GM12875 (cell line): ENCODE measurements at regions not wholly inside any gene's neighbourhood (a gene's known extent, or its start where the extent isn't known, plus 50 kb on each side); places are given as distances from the start of the nearest gene placed in this dataset.
"Not testable (repeated sequence)": the region's sequence is repeated elsewhere in the genome, so short reads cannot be mapped to it uniquely, and the experiment has no call there.

ENCODE experiments used
- H3K4me3 ChIP-seq: one replicate; pipeline ENCODE4 v1.5.1; 2011; ENCODE audit warnings: low read depth, low read length, control low read depth
- TF ChIP-seq, protein P1 (sequence below): IDR thresholded peaks from 2 replicates; pipeline ENCODE4 v1.5.1; 2011; ENCODE audit warnings: low read depth, mild to moderate bottlenecking, control low read depth, inconsistent platforms, low read length, moderate library complexity, borderline replicate concordance; ENCODE audit not compliant: insufficient read depth

DNA sequence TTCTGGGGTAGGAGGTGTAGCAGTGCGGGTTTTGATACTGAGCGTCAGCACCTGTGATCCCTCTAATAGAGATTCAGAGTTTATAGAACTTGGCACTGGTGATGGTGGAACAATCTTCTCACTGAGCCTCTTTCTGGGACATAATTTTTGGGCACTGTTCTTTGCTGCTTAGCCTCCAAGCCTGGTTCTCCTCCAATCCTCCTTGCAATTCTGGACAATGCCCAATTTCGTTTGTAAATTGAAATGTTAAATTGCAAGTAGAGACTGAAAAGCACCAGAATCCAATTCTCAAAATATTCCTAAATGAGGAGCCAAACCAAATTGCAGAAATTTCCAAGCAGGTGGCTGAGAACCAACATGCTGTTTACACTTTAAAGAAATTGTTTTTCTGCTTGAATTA lies 149.8 kb upstream of the ABI3BP start:
- TF ChIP-seq, protein P1, sequence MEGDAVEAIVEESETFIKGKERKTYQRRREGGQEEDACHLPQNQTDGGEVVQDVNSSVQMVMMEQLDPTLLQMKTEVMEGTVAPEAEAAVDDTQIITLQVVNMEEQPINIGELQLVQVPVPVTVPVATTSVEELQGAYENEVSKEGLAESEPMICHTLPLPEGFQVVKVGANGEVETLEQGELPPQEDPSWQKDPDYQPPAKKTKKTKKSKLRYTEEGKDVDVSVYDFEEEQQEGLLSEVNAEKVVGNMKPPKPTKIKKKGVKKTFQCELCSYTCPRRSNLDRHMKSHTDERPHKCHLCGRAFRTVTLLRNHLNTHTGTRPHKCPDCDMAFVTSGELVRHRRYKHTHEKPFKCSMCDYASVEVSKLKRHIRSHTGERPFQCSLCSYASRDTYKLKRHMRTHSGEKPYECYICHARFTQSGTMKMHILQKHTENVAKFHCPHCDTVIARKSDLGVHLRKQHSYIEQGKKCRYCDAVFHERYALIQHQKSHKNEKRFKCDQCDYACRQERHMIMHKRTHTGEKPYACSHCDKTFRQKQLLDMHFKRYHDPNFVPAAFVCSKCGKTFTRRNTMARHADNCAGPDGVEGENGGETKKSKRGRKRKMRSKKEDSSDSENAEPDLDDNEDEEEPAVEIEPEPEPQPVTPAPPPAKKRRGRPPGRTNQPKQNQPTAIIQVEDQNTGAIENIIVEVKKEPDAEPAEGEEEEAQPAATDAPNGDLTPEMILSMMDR, result no peak

DNA sequence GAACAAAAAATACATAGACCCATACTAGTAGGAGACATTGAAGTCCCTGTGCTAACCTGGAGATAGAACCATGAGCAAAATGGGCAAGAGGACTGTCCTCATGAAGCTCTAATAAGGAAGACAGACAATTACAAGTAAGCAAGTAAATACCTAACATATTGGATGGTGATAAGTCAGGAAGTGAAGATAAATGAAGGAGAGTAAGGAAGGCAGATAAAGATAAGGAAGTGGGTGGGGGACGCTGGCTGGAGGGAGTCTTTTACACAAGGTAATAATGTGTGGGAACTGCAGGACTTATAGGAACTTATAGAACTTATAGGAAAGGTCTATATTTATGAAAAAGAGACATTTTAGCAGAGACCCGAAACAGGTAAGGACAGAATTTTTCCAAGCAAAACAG lies 148.9 kb upstream of the ABI3BP start:
- TF ChIP-seq, protein P1, result no peak
- H3K4me3 ChIP-seq, result no peak overlapping the region

More for the DNA sequence above, 149.8 kb upstream of the ABI3BP start:
- no peak overlapping the region for H3K4me3 ChIP-seq

DNA sequence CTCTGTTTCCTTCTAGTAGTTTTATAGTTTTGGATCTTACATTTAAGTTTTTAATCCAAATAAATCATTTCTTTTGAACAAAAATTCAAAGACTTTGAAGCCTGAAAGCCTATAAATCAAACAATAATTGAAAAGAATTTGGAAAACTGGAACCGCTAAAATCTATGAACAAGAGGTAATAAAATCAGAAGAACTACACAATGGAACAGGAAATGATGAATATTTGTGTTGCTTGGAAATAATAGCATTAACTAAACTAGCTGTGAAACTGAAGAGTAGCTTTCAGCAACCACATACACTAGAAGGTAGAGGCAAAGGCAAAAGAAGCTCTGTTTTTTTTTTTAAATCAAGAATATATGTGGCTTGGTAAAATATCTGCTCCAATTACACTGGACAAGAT lies 147.9 kb upstream of the ABI3BP start:
- TF ChIP-seq, protein P1, result no peak
- H3K4me3 ChIP-seq, result no peak overlapping the region

DNA sequence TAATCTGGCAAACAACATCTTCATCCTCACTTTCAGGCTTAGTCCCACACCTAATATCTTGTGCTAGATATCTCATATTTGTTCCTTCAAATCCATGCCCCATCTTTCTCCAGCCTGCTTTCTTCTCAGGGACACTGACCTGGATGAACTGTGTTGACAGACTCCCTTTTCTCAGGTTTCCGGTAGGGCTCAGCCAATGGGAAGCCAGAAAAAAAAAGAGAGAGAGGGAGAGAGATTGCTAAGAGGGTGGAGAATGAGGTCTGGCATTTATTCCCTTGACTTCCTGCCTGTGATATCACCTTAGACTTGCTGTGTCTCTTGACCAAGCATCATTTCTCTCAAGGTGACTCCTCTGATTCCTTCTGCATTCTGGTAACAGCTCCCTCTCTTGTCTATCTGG lies 145.6 kb upstream of the ABI3BP start:
- TF ChIP-seq, protein P1, result no peak

DNA sequence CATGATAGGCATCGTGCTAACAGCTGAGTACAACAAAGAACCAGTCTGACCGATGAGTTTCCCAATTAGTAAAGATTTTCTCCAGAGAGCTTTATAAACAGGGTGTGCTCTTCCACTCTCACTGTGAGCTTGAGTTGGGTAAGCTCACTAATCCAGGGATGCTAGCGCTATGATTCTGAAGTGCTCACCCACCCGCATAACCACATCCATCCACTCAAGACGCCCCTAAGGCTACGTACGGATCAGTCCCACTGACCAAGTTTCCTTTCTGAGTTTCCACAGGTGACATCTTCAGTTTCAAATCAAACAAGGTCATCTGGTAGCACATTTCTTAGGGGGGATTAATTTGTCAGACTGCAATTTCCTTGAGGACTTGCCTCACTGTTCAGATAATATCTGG lies 141.1 kb upstream of the ABI3BP start:
- H3K4me3 ChIP-seq, result no peak overlapping the region
- TF ChIP-seq, protein P1, result no peak

More for the DNA sequence above, 145.6 kb upstream of the ABI3BP start:
- H3K4me3 ChIP-seq, result no peak overlapping the region

DNA sequence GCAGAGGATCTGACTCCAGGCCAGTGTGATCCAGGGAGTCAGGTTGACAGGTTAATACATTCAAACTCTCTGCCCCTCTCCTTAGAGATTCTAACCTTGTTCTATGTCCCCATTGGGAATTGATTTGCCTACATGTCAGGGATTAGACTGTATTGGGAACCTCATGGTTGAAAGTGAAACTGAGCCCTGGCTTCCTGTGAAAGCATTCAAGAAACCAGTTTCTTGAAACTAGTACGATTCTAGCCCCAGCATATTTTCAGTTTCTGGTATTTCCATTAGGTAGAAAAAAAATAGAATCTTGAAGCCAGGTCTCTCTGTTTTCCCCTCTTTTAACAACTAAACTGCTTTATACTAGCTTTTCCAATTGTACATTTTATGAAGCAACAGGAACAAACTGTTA lies 140.4 kb upstream of the ABI3BP start:
- TF ChIP-seq, protein P1, result no peak
- no peak overlapping the region for H3K4me3 ChIP-seq

DNA sequence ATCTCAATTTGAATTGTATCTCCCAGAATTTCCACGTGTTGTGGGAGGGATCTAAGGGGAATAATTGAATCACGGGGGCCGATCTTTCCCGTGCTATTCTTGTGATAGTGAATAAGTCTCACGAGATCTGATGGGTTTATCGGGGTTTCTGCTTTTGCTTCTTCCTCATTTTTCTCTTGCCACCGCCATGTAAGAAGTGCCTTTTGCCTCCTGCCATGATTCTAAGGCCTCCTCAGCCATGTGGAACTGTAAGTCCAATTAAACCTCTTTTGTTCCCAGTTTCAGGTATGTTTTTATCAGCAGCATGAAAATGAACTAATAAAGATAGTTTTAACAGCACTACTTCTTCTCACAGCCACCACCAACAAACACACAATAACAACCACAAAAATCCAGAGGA lies 140.0 kb upstream of the ABI3BP start:
- not testable (repeated sequence) for H3K4me3 ChIP-seq

DNA sequence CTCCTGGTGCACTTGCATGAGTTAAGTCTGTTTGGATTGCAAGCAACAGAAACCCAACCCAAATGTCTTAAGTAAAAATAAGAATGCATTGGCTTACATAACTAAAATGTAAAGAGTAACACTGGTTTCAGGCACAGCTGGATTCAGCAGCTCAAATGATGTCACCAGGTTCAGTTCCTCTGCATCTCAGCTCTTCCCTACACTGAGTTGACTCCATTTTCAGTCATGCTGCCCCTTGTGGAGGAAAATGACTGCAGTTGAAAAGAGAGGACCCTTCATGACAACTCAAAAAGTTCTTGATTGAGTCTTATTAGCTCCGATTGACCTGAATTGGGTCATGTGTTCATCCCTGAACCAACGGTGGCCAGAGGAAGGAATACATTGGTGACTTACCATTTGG lies 138.5 kb upstream of the ABI3BP start:
- no peak overlapping the region for H3K4me3 ChIP-seq
- TF ChIP-seq, protein P1, result no peak
